OCI-M1 (cell line): ENCODE measurements at regions not wholly inside any gene's neighbourhood (a gene's known extent, or its start where the extent isn't known, plus 50 kb on each side); places are given as distances from the start of the nearest gene placed in this dataset.
"Not testable (repeated sequence)": the region's sequence is repeated elsewhere in the genome, so short reads cannot be mapped to it uniquely, and the experiment has no call there.

Source experiments
- DNase-seq: peaks from one replicate; lab custom pipeline; 2025; lab: John Stamatoyannopoulos, UW

GRCh38 chr7:67301667-67302066 lies 305.0 kb downstream of the TYW1 start:
- no peak for DNase-seq

- peak; percentile 100 for DNase-seq
Observed at GRCh38 chr7:67302113-67303039, 305.7 kb downstream of the TYW1 start.

- DNase-seq: not testable (repeated sequence)
Observed at GRCh38 chr7:67304846-67305245, 308.2 kb downstream of the TYW1 start.

- DNase-seq: no peak
Observed at GRCh38 chr7:67306331-67306730, 309.7 kb downstream of the TYW1 start.

GRCh38 chr7:67309764-67310549 lies 313.3 kb downstream of the TYW1 start:
- peak; percentile 33 for DNase-seq

DNA sequence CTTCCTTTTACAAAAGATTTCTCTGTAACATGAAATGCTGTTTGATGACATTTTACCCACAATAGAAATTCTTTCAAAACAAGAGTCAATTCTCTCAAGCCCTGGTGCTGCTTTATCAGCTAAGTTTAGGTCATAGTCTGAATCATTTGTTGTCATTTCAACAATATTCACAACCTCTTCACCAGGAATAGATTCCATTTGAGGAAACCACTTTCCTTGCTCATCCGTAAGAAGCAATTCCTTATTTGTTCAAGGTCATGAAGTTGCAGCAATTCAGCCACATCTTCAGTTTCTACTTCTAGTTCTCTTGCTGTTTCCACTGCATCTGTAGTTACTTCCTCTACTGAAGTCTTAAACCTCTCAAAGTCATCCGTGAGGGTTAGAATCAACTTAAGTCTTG lies 315.3 kb downstream of the TYW1 start:
- no peak for DNase-seq

DNA sequence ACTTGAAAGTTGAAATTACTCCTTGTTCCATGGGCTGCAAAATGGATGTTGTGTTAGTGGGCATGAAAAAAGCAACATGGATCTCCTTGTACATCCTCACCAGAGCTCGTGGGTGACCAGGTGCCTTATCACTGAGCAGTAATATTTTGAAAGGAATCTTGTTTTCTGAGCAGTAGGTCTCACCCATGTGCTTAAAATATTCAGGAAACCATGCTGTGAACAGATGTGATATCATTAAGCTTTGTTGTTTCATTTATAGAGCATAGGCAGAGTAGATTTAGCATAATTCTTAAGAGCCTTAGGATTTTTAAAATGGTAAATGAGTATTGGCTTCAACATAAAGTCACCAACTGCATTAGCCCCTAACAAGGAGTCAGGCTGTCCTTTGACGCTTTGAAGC lies 316.6 kb downstream of the TYW1 start:
- no peak for DNase-seq

DNA sequence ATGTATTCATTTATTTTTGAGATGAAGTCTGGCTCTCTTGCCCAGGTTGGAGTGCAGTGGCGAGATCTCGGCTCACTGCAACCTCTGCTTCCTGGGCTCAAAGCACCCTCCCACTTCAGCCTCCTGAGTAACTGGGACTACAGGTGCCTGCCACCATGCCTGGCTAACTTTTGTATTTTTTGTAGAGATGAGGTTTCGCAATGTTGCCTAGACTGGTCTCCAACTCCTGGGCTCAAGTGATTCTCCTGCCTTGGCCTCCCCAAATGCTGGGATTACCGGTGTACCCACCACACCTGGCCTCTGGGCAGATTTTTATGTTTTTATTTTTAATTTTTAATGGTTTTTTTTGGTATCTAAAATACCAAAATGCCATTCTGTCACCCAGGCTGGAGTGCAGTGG lies 320.3 kb downstream of the TYW1 start:
- not testable (repeated sequence) for DNase-seq

DNA sequence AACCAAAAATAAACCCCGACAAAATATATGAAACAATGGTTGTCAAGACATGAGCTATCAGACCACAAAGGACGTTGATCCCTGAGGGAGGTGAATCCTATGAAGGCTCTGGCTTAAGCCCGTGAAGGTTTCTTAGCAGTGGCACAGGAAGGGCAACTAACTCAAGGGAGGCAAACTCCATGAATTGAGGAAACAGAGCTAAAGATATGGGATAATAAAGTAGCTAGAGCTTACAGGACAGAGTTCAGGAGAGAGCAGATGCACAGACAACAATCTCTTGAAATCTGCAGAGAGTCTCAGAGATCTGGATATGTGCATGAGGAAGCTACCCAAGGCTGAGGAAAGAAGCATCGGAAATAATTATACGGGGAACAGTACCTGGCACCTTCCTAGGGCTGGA lies 331.6 kb downstream of the TYW1 start:
- DNase-seq: not testable (repeated sequence)

- DNase-seq: not testable (repeated sequence)
Observed at GRCh38 chr7:67335165-67335564, 338.5 kb downstream of the TYW1 start.

DNA sequence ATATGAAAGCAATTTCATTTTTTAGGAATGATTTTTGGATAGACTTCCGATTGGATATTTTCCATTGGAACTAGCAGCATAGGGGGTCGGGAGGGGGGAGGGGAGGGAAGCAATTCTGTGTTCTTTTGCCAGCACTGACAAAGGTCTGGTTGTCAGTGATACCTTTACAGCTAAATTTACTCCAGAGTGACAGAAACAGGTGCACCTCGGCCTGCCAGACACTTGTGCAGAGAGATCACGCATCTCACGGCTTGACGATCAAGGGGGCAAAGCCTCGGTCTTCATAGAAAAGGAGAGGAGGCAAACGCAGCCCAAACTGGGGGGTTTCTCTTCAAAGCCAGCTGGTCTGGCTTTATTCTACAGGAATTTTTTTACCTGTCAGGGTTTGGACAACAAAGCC lies 339.0 kb downstream of the TYW1 start:
- not testable (repeated sequence) for DNase-seq

- DNase-seq: not testable (repeated sequence)
Observed at GRCh38 chr7:67338545-67338944, 341.9 kb downstream of the TYW1 start.

DNA sequence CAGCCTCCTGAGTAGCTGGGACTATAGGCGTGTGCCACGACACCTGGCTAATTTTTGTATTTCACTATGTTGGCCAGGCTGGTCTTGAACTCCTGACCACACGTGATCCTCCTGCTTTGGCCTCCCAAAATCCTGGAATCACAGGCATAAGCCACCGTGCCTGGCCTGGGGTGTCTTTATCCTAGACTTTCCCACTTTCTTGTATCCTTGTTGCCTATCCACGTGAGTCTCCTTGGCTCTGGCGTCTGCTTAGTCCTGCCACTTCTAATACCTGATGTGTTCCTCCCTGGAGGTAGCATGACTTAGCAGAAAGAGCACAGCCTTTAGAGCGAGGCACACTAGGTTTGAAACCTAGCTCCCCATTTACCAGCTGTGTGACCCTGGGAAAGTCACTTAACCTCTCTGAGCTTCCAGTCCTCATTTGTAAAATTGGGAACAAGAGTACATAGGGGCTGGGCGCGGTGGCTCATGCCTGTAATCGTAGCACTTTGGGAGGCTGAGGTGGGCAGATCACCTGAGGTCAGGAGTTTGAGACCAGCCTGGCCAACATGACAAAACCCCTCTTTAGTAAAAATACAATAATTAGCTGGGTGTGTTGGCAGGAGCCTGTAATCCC lies 344.6 kb downstream of the TYW1 start:
- no peak for DNase-seq

GRCh38 chr7:67343114-67343513 lies 346.5 kb downstream of the TYW1 start:
- DNase-seq: no peak

DNA sequence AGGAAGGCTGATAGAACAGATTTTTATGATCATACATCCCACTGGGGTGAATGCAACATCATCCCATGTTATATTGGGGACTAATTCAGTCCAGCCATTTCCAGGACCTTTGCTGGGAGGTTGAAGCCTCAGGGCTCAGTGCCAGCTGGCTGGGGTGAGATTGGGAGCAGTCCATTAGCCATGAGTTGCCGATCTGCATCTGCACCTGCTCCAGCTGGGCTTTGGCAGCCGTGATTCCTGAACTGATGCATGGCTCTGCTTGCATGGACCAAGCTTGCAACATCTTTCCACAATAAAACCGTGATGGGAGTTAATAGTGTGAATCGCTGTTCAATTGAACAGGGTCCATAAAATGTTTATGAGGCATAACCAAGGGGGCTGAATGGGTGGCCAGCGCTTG lies 346.9 kb downstream of the TYW1 start:
- DNase-seq: no peak

DNA sequence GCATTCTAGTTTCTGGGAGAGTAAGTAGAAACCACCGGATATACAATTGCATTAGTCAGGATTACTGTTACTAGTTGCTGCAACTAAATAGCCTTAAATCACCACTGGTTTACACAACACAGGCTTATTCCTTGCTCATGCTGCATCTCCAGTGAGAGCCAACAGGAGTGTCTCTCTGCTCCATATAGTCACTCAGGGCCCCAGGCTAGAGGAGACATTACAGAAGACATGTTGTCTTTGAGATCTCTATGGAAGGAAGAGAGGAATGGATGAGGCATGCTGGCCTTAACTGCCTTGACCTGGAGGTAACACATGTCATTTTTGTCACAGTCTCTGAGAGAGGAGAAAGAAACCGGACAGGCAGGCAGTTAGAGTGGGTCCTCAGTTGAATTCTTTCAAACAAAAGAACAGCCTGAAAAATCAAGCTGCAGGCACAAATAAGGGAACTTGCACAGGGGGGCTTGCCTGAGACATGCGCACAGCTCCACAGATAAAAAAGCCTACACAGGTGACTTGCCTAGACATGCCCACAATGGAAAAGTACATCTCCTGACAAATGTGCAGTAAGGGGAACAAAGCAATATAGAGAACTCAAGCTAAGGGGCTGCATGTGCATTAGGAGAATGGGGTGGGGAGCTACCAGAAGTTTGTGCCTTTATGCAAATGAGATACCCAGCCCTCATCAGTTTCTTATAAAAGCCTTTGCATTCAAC lies 348.0 kb downstream of the TYW1 start:
- no peak for DNase-seq

DNA sequence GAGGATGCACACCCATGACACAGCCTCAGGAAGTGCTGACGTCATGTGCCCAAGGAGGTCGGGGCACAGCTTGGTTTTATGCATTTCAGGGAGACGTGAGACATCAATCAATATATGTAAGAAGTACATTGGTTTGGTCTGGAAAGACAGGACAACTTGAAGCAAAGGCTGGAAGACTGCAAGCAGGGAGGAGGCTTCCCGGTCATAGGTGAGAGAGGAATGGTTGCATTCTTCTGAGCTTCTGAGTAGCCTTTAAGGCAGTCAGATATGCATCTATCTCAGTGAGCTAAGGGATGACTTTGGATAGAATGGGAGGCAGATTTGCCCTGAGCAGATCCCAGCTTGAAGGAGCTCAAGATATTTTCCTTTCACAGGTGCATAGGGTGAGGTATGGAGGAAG lies 349.5 kb downstream of the TYW1 start:
- no peak for DNase-seq

DNA sequence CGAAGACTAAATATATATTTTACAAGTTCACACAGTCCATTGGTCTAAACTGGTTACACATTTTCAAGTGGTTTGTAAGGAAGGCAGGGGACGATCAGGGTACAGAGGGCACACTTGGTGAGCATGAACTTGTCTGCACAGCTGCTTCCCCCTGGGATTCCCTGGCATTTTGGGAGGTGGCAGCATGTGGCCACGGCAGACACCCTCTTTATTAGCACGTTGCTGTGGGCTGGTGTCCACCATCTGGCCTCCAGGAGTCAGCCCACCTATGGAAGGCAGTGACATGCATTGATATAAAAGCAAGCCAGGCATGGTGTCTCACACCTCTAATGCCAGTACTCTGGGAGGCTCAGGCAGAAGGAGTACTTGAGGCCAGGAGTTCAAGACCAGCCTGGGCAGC lies 350.2 kb downstream of the TYW1 start:
- DNase-seq: no peak

GRCh38 chr7:67348171-67348570 lies 351.5 kb downstream of the TYW1 start:
- DNase-seq: no peak

DNA sequence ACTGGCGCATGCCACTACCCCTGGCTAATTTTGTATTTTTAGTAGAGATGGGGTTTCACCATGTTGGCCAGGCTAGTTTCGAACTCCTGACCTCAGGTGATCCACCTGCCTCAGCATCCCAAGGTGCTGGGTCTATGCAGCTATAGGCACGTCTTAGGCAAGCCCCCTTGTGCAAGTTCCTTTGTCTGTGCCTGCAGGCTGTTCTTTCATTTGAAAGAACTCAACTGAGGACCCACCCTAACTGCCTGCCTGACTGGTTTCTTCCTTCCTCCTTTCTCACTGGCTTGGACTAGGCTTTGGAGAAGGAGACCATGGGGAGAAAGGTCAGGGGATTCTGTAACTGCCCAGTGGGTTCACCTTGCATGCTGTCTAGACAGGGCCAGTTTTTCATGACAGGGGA lies 361.0 kb downstream of the TYW1 start:
- DNase-seq: peak; percentile 17

DNA sequence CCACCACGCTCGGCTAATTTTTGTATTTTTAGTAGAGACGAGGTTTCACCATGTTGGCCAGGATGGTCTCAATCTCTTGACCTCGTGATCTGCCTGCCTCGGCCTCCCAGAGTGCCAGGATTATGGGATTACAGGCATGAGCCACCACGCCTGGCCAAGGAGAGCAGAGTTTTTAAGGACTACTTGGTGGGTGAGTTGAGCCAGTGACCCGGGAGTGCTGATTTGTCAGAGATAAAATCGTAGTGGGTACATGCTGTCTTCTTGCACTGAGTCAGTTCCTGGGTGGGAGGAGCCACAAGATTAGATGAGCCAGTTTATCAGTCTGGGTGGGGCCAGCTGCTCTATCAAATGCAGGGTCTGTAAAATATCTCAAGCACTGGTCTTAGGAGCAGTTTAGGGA lies 361.7 kb downstream of the TYW1 start:
- DNase-seq: peak; percentile 30

DNA sequence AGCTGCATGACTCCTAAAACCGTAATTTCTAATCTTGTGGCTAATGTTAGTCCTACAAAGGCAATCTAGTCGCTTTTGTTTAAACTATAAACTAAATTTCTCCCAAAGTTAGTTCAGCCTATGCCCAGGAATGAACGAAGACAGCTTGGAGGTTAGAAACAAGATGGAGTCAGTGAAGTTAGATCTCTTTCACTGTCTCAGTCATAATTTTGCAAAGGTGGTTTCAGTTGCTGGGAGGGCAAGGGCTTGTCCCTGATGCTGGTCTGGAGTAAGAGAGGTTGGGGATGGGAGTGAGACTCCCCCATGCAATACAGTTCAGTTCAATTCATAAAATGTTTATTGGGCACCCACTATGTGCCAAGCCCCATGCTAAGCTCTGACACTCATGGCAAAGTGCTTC lies 362.1 kb downstream of the TYW1 start:
- not testable (repeated sequence) for DNase-seq
